ENCODE measurements at regions not wholly inside any gene's neighbourhood (a gene's known extent, or its start where the extent isn't known, plus 50 kb on each side); places are given as distances from the start of the nearest gene placed in this dataset.

DNA sequence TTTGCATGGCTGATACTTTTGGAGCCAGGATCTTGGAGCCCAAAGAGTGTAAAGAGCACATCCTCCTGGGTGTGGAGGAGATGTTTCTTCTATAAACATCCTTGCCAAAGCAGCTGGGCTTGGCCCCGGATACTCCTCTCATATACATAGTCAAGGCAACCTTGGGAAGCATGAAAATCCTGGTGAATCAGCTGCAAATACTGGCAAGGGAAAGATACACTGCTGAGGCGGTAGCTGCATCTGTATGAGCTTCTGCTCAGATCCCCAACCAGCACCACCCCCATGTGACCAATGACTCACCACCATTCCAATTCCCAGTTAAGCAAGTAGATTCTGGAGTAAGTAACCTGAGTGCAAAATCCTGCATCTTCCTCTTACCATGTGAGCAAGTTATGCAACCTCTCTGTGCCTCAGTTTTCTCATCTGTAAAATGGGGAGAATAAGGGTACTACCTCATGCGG lies 567.4 kb downstream of the MED13L start:
- Histone ChIP-seq H3K36me3 (ENCODE audit: control insufficient read depth in 2 of 2, insufficient read depth in 2 of 2, low read length in 1 of 2) (no peaks in the 10 kb centered on the region), H3K4me1 (ENCODE audit: control insufficient read depth in 2 of 2, insufficient read depth in 2 of 2, low read length in 1 of 2) (no peaks in the 10 kb centered on the region), H3K27me3 (ENCODE audit: control insufficient read depth in 1 of 2, insufficient read depth in 2 of 2, low read length in 2 of 2) (no peaks in the 10 kb centered on the region), H3K9me3 (ENCODE audit: control insufficient read depth in 2 of 2, insufficient read depth in 1 of 2, low read depth in 1 of 2, low read length in 1 of 2) (peaks cover 0 to 3% of the 10 kb centered on the region in 2 donors), H3K4me3 (ENCODE audit: low read depth in 1 of 2, low read length in 2 of 2) (no peak overlapping the region), H3K27ac (ENCODE audit: low read depth in 2 of 2, low read length in 1 of 2) (no peak overlapping the region)
- 47 to 62% methylated on average over 3 of the region's 3 CpGs for WGBS, 2 donors

DNA sequence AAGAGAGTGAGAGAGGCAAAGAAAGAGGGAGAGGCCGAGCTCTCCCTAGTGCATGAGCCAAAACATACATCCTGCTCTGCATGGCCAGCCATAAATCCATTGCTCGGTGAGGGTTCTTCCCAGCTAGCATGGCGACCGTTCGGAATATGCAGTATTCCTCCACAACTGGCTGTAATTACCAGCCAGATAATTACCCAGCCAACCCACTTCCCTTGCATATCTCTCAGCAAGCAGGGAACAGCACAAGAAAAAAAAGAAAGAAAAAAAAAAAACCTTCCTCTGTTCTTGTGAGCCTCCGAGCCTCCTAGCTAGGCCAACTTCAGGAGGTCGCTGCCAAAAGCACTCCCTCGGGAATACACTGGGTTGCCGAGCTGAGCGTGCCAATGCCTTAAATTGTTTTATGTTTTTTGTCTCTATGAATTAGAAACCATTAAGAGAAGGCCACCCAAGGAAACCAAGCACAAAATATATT lies 567.9 kb downstream of the MED13L start:
- 37 to 50% methylated on average over 10 of the region's 10 CpGs for WGBS, 2 donors

DNA sequence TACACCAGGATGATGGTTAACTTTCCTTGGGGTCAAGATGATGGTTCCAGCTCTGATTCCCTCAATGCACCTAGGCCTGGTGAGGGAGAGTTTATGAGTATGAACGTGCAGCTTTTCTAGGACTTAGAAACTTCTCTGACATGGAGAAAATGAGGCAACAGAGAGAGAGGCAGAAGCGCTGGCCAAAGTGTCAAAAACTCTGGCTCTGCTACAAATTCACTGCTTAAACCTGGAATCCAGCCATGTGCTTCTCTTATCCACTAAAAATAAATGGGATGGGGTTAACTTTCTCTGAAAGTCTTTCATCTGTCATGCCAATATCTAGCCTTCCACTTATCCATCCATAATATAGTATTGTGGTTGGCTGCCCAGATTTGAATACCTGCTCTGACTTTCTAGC lies 568.7 kb downstream of the MED13L start:
- Histone ChIP-seq H3K27me3 (ENCODE audit: control insufficient read depth in 1 of 2, insufficient read depth in 2 of 2, low read length in 2 of 2) (no peaks in the 10 kb centered on the region), H3K4me3 (ENCODE audit: low read depth in 1 of 2, low read length in 2 of 2) (no peak overlapping the region), H3K27ac (ENCODE audit: low read depth in 2 of 2, low read length in 1 of 2) (no peak overlapping the region), H3K36me3 (ENCODE audit: control insufficient read depth in 2 of 2, insufficient read depth in 2 of 2, low read length in 1 of 2) (no peaks in the 10 kb centered on the region), H3K9me3 (ENCODE audit: control insufficient read depth in 2 of 2, insufficient read depth in 1 of 2, low read depth in 1 of 2, low read length in 1 of 2) (peaks cover 0 to 3% of the 10 kb centered on the region in 2 donors), H3K4me1 (ENCODE audit: control insufficient read depth in 2 of 2, insufficient read depth in 2 of 2, low read length in 1 of 2) (no peaks in the 10 kb centered on the region)
- WGBS, 2 donors: 38 to 64% methylated on average over 2 of the region's 2 CpGs

More for the DNA sequence above, 567.9 kb downstream of the MED13L start:
- H3K4me3 ChIP-seq (ENCODE audit: low read depth in 1 of 2, low read length in 2 of 2): no peak overlapping the region
- no peaks in the 10 kb centered on the region for H3K36me3 ChIP-seq (ENCODE audit: control insufficient read depth in 2 of 2, insufficient read depth in 2 of 2, low read length in 1 of 2)
- no peak overlapping the region for H3K27ac ChIP-seq (ENCODE audit: low read depth in 2 of 2, low read length in 1 of 2)
- H3K9me3 ChIP-seq (ENCODE audit: control insufficient read depth in 2 of 2, insufficient read depth in 1 of 2, low read depth in 1 of 2, low read length in 1 of 2): peaks cover 0 to 3% of the 10 kb centered on the region in 2 donors
- no peaks in the 10 kb centered on the region for H3K27me3 ChIP-seq (ENCODE audit: control insufficient read depth in 1 of 2, insufficient read depth in 2 of 2, low read length in 2 of 2)
- no peaks in the 10 kb centered on the region for H3K4me1 ChIP-seq (ENCODE audit: control insufficient read depth in 2 of 2, insufficient read depth in 2 of 2, low read length in 1 of 2)

- Histone ChIP-seq H3K36me3 (ENCODE audit: control insufficient read depth in 2 of 2, insufficient read depth in 2 of 2, low read length in 1 of 2) (no peaks in the 10 kb centered on the region), H3K27me3 (ENCODE audit: control insufficient read depth in 1 of 2, insufficient read depth in 2 of 2, low read length in 2 of 2) (no peaks in the 10 kb centered on the region), H3K4me3 (ENCODE audit: low read depth in 1 of 2, low read length in 2 of 2) (no peak overlapping the region), H3K4me1 (ENCODE audit: control insufficient read depth in 2 of 2, insufficient read depth in 2 of 2, low read length in 1 of 2) (no peaks in the 10 kb centered on the region), H3K9me3 (ENCODE audit: control insufficient read depth in 2 of 2, insufficient read depth in 1 of 2, low read depth in 1 of 2, low read length in 1 of 2) (peaks cover 0 to 2% of the 10 kb centered on the region in 2 donors), H3K27ac (ENCODE audit: low read depth in 2 of 2, low read length in 1 of 2) (no peak overlapping the region)
- WGBS, 2 donors: 54 to 61% methylated on average over 7 of the region's 7 CpGs
These were observed 576.5 kb downstream of the MED13L start for GRCh38 chr12:115700896-115701465.

DNA sequence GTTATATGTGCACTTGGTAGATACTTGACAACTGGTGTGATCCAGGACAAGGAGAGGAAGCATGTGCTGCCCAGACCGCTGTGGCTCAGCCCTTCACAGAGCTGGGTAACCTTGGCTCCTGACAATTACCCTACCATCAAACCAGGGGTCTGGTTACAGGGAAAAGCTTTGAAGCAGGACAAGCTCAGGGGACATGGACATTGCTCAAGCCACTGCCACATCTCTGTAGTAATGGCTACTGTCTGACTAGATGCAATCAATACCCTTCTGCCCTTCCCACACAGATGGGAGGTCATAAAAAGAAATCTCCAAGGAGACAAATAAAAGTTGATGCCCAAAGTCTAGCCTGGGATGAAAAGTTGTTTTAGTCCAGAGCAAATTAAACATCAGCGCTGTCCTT lies 577.4 kb downstream of the MED13L start:
- WGBS, 2 donors: 93% methylated on average over 2 of the region's 2 CpGs
- no peak overlapping the region for H3K4me3 ChIP-seq (ENCODE audit: low read depth in 1 of 2, low read length in 2 of 2)
- H3K4me1 ChIP-seq (ENCODE audit: control insufficient read depth in 2 of 2, insufficient read depth in 2 of 2, low read length in 1 of 2): no peaks in the 10 kb centered on the region
- H3K27ac ChIP-seq (ENCODE audit: low read depth in 2 of 2, low read length in 1 of 2): no peak overlapping the region
- H3K27me3 ChIP-seq (ENCODE audit: control insufficient read depth in 1 of 2, insufficient read depth in 2 of 2, low read length in 2 of 2): no peaks in the 10 kb centered on the region
- no peaks in the 10 kb centered on the region for H3K9me3 ChIP-seq (ENCODE audit: control insufficient read depth in 2 of 2, insufficient read depth in 1 of 2, low read depth in 1 of 2, low read length in 1 of 2)
- no peaks in the 10 kb centered on the region for H3K36me3 ChIP-seq (ENCODE audit: control insufficient read depth in 2 of 2, insufficient read depth in 2 of 2, low read length in 1 of 2)

GRCh38 chr12:115698257-115698656 lies 579.2 kb downstream of the MED13L start:
- WGBS, 2 donors: 60 to 65% methylated on average over 3 of the region's 3 CpGs
- H3K9me3 ChIP-seq (ENCODE audit: control insufficient read depth in 2 of 2, insufficient read depth in 1 of 2, low read depth in 1 of 2, low read length in 1 of 2): no peaks in the 10 kb centered on the region
- H3K27ac ChIP-seq (ENCODE audit: low read depth in 2 of 2, low read length in 1 of 2): no peak overlapping the region
- no peaks in the 10 kb centered on the region for H3K4me1 ChIP-seq (ENCODE audit: control insufficient read depth in 2 of 2, insufficient read depth in 2 of 2, low read length in 1 of 2)
- no peak overlapping the region for H3K4me3 ChIP-seq (ENCODE audit: low read depth in 1 of 2, low read length in 2 of 2)
- no peaks in the 10 kb centered on the region for H3K27me3 ChIP-seq (ENCODE audit: control insufficient read depth in 1 of 2, insufficient read depth in 2 of 2, low read length in 2 of 2)
- H3K36me3 ChIP-seq (ENCODE audit: control insufficient read depth in 2 of 2, insufficient read depth in 2 of 2, low read length in 1 of 2): no peaks in the 10 kb centered on the region

GRCh38 chr12:115697340-115697739 lies 580.2 kb downstream of the MED13L start:
- Histone ChIP-seq H3K27ac (ENCODE audit: low read depth in 2 of 2, low read length in 1 of 2) (no peak overlapping the region), H3K4me1 (ENCODE audit: control insufficient read depth in 2 of 2, insufficient read depth in 2 of 2, low read length in 1 of 2) (no peaks in the 10 kb centered on the region), H3K4me3 (ENCODE audit: low read depth in 1 of 2, low read length in 2 of 2) (no peak overlapping the region), H3K36me3 (ENCODE audit: control insufficient read depth in 2 of 2, insufficient read depth in 2 of 2, low read length in 1 of 2) (no peaks in the 10 kb centered on the region), H3K27me3 (ENCODE audit: control insufficient read depth in 1 of 2, insufficient read depth in 2 of 2, low read length in 2 of 2) (no peaks in the 10 kb centered on the region), H3K9me3 (ENCODE audit: control insufficient read depth in 2 of 2, insufficient read depth in 1 of 2, low read depth in 1 of 2, low read length in 1 of 2) (no peaks in the 10 kb centered on the region)
- WGBS, 2 donors: 36 to 45% methylated on average over 5 of the region's 5 CpGs

GRCh38 chr12:115694564-115694963 lies 582.9 kb downstream of the MED13L start:
- no peaks in the 10 kb centered on the region for H3K4me1 ChIP-seq (ENCODE audit: control insufficient read depth in 2 of 2, insufficient read depth in 2 of 2, low read length in 1 of 2)
- no peaks in the 10 kb centered on the region for H3K27me3 ChIP-seq (ENCODE audit: control insufficient read depth in 1 of 2, insufficient read depth in 2 of 2, low read length in 2 of 2)
- no peaks in the 10 kb centered on the region for H3K9me3 ChIP-seq (ENCODE audit: control insufficient read depth in 2 of 2, insufficient read depth in 1 of 2, low read depth in 1 of 2, low read length in 1 of 2)
- 73 to 81% methylated on average over 3 of the region's 3 CpGs for WGBS, 2 donors
- no peak overlapping the region for H3K4me3 ChIP-seq (ENCODE audit: low read depth in 1 of 2, low read length in 2 of 2)
- no peaks in the 10 kb centered on the region for H3K36me3 ChIP-seq (ENCODE audit: control insufficient read depth in 2 of 2, insufficient read depth in 2 of 2, low read length in 1 of 2)
- H3K27ac ChIP-seq (ENCODE audit: low read depth in 2 of 2, low read length in 1 of 2): no peak overlapping the region

DNA sequence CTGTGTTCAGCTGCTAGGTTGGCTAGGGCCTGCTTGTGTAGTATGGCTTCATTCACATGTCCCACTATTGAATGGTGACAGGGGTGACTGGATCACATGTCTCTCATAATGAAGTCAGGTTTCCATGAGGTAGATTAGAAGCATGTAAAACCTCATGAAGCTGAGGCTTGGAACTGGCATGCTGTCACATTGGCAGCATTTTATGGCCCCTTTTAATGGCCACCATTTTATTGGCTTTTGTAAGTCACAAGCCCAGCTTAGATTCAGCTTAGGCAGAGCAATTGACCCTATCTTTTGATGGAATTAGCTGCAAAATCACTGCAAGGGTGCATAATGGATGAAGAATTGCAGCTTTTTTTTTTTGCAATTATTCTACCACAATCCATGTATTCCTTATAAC lies 583.5 kb downstream of the MED13L start:
- no peak overlapping the region for H3K27ac ChIP-seq (ENCODE audit: low read depth in 2 of 2, low read length in 1 of 2)
- H3K36me3 ChIP-seq (ENCODE audit: control insufficient read depth in 2 of 2, insufficient read depth in 2 of 2, low read length in 1 of 2): no peaks in the 10 kb centered on the region
- H3K9me3 ChIP-seq (ENCODE audit: control insufficient read depth in 2 of 2, insufficient read depth in 1 of 2, low read depth in 1 of 2, low read length in 1 of 2): no peaks in the 10 kb centered on the region
- no peaks in the 10 kb centered on the region for H3K4me1 ChIP-seq (ENCODE audit: control insufficient read depth in 2 of 2, insufficient read depth in 2 of 2, low read length in 1 of 2)
- no peaks in the 10 kb centered on the region for H3K27me3 ChIP-seq (ENCODE audit: control insufficient read depth in 1 of 2, insufficient read depth in 2 of 2, low read length in 2 of 2)
- H3K4me3 ChIP-seq (ENCODE audit: low read depth in 1 of 2, low read length in 2 of 2): no peak overlapping the region

DNA sequence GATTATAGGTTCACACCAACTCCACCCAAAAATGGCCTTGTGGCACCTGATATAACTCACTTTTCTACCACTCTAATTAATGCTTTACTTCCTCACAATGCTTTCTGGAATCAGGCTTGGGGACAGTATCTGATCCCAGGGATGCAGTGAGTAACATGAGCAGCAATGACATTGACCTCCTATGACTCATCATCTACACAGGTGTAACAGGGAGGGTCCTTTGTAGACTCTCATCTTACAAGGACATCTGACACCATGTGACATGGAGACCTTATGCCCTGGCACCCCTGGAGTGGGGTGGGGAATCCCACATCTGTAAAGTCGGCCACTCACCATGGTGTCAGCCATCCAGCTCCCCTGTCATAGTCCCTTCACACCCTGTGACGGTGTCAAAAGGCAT lies 586.4 kb downstream of the MED13L start:
- Histone ChIP-seq H3K27ac (ENCODE audit: low read depth in 2 of 2, low read length in 1 of 2) (no peak overlapping the region), H3K9me3 (ENCODE audit: control insufficient read depth in 2 of 2, insufficient read depth in 1 of 2, low read depth in 1 of 2, low read length in 1 of 2) (no peaks in the 10 kb centered on the region), H3K4me1 (ENCODE audit: control insufficient read depth in 2 of 2, insufficient read depth in 2 of 2, low read length in 1 of 2) (no peaks in the 10 kb centered on the region), H3K27me3 (ENCODE audit: control insufficient read depth in 1 of 2, insufficient read depth in 2 of 2, low read length in 2 of 2) (no peaks in the 10 kb centered on the region), H3K36me3 (ENCODE audit: control insufficient read depth in 2 of 2, insufficient read depth in 2 of 2, low read length in 1 of 2) (no peaks in the 10 kb centered on the region), H3K4me3 (ENCODE audit: low read depth in 1 of 2, low read length in 2 of 2) (no peak overlapping the region)
- 75 to 91% methylated on average over 2 of the region's 2 CpGs for WGBS, 2 donors
